Hematopoietic multipotent progenitor cell treated with erythropoietin and hydrocortisone succinate and interleukin-3 and kit ligand, for 4 days (in vitro differentiated cells): ENCODE measurements at regions not wholly inside any gene's neighbourhood (a gene's known extent, or its start where the extent isn't known, plus 50 kb on each side); places are given as distances from the start of the nearest gene placed in this dataset.

Experiments used
- DNase-seq: peaks from one replicate; pipeline ENCODE4 v3.0.0-alpha.2; 2015

DNA sequence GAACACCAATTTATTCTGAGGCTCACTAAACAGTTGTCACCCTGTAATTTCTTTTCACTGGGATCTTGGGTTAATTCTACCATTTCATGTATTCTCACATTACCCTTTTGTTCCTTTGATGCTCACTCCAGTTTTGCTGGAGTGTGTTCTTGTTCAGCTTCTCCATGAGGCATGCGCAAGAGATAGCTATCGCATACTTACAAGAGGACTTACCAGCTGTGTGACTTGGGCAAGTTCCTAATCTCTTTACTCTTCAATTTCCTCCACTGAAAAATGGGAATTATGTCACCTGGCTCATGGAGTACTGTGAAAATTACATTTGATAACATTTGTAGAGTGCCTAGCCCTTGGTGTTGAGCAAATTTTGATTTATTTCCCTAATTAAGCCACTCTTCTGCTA lies 56.5 kb upstream of the JDP2 start:
- DNase-seq: no peak

- no peak for DNase-seq
Observed at GRCh38 chr14:75372260-75372659, 55.6 kb upstream of the JDP2 start.

- no peak for DNase-seq
Observed at GRCh38 chr14:75373133-75373532, 54.7 kb upstream of the JDP2 start.

GRCh38 chr14:75373616-75374015 lies 54.2 kb upstream of the JDP2 start:
- no peak for DNase-seq

DNA sequence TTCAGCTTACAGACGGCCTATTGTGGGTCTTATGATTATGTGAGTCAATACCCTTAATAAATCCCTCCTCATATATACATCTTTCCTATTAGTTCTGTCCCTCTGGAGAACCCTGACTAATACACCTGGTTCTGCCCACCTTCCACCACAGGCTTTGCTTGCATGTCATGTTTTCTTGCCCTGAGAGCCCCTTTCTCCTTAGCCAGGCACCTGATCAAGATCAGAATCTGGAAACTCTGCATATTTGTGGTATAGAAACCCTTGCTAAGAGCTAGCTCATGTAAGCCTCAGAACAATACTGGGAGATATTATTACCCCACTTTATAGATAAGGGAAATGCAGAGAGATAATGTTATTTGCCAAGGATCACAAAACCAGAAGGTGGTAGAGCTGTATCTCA lies 52.9 kb upstream of the JDP2 start:
- DNase-seq: no peak

GRCh38 chr14:75375983-75376382 lies 51.8 kb upstream of the JDP2 start:
- DNase-seq: no peak
